GM06990 (cell line): ENCODE measurements at regions not wholly inside any gene's neighbourhood (a gene's known extent, or its start where the extent isn't known, plus 50 kb on each side); places are given as distances from the start of the nearest gene placed in this dataset.

ENCODE experiments used
- DNase-seq: peaks from one replicate; pipeline ENCODE4 v3.0.0-alpha.2; 2011; ENCODE audit not compliant: insufficient read length; ENCODE audit errors: extremely low read depth
- H3K27me3 ChIP-seq: replicated peaks from 2 replicates; pipeline ENCODE4 v1.6.0; 2011; ENCODE audit warnings: low read length; ENCODE audit not compliant: control insufficient read depth, insufficient read depth
- H3K36me3 ChIP-seq: 2 replicates; pipeline ENCODE4 v1.5.1; 2011; ENCODE audit warnings: low read length; ENCODE audit not compliant: control insufficient read depth, insufficient read depth
- H3K4me3 ChIP-seq: replicated peaks from 2 replicates; pipeline ENCODE4 v1.5.1; 2011; ENCODE audit warnings: low read depth, mild to moderate bottlenecking, control low read depth, low read length
- TF ChIP-seq, protein P1 (sequence below): IDR thresholded peaks from 2 replicates; pipeline ENCODE4 v1.5.1; 2011; ENCODE audit warnings: low read length, control low read depth, mild to moderate bottlenecking, inconsistent platforms; ENCODE audit not compliant: insufficient read depth, poor library complexity, severe bottlenecking

DNA sequence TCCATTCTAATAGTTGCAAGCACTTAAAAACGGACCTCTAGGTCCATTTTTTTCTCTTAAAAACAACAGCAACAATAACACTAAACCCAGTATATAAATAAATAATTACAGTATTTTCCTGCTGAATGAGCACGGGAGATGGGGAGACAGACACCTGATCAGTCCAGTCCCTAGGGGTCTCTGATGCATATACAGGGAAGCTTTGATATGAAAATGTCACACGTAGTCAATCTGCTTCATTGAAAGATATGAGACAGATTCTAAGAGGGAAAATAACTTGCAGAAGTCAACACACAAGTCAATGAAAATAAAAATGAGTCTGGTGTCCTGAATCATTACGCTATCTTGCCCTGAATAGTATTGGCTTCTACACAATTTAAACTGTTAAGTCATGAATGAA lies 523.3 kb upstream of the SLC8A1 start:
- no peak for DNase-seq
- TF ChIP-seq, protein P1, sequence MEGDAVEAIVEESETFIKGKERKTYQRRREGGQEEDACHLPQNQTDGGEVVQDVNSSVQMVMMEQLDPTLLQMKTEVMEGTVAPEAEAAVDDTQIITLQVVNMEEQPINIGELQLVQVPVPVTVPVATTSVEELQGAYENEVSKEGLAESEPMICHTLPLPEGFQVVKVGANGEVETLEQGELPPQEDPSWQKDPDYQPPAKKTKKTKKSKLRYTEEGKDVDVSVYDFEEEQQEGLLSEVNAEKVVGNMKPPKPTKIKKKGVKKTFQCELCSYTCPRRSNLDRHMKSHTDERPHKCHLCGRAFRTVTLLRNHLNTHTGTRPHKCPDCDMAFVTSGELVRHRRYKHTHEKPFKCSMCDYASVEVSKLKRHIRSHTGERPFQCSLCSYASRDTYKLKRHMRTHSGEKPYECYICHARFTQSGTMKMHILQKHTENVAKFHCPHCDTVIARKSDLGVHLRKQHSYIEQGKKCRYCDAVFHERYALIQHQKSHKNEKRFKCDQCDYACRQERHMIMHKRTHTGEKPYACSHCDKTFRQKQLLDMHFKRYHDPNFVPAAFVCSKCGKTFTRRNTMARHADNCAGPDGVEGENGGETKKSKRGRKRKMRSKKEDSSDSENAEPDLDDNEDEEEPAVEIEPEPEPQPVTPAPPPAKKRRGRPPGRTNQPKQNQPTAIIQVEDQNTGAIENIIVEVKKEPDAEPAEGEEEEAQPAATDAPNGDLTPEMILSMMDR = no peak
- no peaks in the 10 kb centered on the region for H3K27me3 ChIP-seq
- H3K36me3 ChIP-seq = no peaks in the 10 kb centered on the region
- no peak overlapping the region for H3K4me3 ChIP-seq

DNA sequence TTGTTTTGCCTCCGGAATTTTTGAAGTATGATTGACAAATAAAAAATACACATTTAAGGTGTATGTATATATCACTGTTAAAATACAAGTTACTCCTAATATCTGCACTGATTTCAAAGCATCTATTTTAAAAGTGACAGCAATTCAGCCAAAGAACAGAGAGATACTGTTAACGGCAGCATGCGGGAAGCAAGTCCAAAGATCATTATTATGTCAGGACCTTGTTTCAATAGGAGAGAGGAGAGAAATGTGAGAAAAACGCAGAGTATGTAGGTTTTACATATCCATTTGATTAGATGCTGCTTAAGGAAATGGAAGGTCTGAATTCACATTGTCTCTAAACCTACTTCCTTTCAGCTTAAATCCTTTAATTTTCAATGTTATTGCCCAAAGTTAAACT lies 545.5 kb upstream of the SLC8A1 start:
- TF ChIP-seq, protein P1 = no peak
- no peaks in the 10 kb centered on the region for H3K27me3 ChIP-seq
- H3K4me3 ChIP-seq = no peak overlapping the region

DNA sequence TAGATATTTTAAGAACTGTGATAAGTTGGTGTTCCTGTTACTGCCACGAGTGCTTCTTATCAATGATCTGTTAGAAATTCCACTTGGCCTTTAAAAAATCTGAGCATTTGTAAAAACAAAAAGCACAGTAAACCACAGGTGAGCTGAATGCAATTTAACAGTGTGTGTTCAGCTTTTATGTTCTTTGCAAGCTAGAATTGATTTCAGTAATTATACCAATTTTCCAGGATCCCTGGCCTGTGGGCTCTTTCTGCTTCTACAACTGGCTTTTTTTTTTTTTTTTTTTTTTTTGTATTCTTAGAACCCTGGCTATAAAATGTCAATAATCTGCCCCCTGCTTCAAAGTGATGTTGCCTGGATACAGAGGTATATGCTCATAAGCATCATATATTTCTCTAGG lies 548.5 kb upstream of the SLC8A1 start:
- no peaks in the 10 kb centered on the region for H3K36me3 ChIP-seq
- TF ChIP-seq, protein P1 = no peak

More for the DNA sequence above, 545.5 kb upstream of the SLC8A1 start:
- DNase-seq = no peak
- H3K36me3 ChIP-seq = no peaks in the 10 kb centered on the region

DNA sequence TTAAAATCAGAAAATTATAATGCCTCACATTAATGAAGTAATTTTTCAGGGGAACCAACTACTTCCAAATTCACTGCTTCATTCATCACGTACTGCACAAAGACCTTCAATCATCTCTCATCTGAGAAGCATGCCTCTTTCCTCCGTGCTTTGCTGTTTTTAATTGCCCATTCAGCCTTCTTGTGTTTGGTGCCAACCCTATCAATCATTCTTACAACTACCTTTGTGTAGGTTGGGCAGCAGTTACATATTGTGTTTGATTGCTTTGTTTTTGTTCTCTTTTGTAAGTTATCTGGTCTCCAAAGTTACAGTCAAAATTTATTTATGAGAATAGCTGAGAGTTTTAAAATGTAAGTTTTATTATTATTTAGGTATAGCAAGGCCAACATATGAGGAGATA lies 549.0 kb upstream of the SLC8A1 start:
- DNase-seq = no peak
- Histone ChIP-seq H3K36me3 (no peaks in the 10 kb centered on the region), H3K27me3 (no peaks in the 10 kb centered on the region), H3K4me3 (no peak overlapping the region)
- TF ChIP-seq, protein P1 = no peak

More for the DNA sequence above, 548.5 kb upstream of the SLC8A1 start:
- Histone ChIP-seq H3K4me3 (no peak overlapping the region), H3K27me3 (no peaks in the 10 kb centered on the region)
- DNase-seq = no peak

DNA sequence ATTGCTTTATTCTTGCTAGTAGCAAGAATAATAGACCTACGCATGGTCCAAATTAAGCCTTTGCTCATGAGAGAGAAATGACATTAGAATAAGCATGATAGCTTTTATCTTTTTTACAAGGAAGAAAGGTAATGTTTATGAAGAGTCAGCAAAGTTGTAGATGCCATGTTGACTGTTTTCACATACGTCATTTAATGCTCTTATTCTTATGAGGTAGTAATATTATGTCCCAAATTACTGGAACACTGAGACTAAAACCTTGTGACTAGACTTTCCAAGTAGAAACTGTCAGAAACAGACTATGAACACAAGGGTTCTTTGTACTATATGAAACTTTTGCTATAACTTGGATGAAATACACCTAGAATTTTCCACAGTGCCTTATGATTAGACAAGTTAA lies 552.8 kb upstream of the SLC8A1 start:
- no peaks in the 10 kb centered on the region for H3K27me3 ChIP-seq
- no peak for DNase-seq
- TF ChIP-seq, protein P1 = no peak
- H3K4me3 ChIP-seq = no peak overlapping the region
- no peaks in the 10 kb centered on the region for H3K36me3 ChIP-seq

DNA sequence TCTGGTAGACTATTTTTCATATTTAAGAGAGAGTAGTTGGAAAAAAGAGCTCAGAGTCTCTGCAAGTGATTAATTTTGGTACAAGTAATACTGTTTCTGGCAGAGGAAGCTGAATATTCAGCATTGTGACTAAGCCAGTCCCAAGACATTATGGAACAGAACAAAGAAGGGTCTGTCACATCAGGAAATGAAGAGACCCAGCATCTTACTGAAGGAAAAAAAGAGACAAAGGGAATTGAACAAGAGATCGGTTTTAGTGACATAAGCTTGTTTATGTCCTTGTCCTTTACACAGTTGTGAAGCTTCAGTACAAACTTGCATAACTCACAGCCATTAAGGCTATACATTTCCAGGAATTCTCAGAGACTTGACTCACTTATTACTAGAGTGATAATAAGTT lies 568.5 kb upstream of the SLC8A1 start:
- no peak overlapping the region for H3K4me3 ChIP-seq
- no peaks in the 10 kb centered on the region for H3K27me3 ChIP-seq
- TF ChIP-seq, protein P1 = no peak
- DNase-seq = no peak
- H3K36me3 ChIP-seq = no peaks in the 10 kb centered on the region
